ENCODE measurements at regions not wholly inside any gene's neighbourhood (a gene's known extent, or its start where the extent isn't known, plus 50 kb on each side); places are given as distances from the start of the nearest gene placed in this dataset.

DNA sequence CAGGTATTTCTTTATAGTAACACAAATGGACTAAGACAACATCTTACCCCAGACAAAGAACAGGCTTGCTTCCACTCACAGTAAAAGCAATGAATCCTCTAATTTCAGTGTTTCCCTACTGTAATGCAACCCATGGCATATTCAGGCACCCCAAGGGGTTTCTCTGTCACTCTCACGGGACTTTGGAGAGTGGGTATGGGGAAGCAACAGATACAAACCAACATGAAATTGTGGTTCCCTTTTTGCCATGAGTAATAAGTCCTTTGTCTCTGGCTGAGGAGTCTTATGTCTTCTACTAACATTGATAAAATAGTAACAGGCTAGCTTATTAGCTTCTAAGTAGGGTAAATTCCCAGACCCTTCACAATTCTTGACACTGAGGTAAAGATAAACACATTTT, 51.4 kb upstream of the AOAH start:
- Mint-ChIP-seq H3K4me3 (no peak overlapping the region), H3K4me1 (no peaks in the 10 kb centered on the region), H3K36me3 (ENCODE audit: low read depth) (no peaks in the 10 kb centered on the region), H3K27me3 (ENCODE audit: insufficient read depth) (no peaks in the 10 kb centered on the region), H3K9me3 (no peaks in the 10 kb centered on the region), H3K27ac (no peak overlapping the region)
- Histone ChIP-seq H3K4me1 (ENCODE audit: control insufficient read depth, insufficient read depth, low read length) (no peaks in the 10 kb centered on the region), H3K36me3 (ENCODE audit: control insufficient read depth, insufficient read depth, low read length) (no peaks in the 10 kb centered on the region), H3K4me3 (ENCODE audit: low read length) (no peak overlapping the region), H3K9ac (ENCODE audit: extremely low read depth, low read length, poor library complexity, severe bottlenecking) (no peak overlapping the region), H3K27ac (ENCODE audit: low read depth, low read length) (no peak overlapping the region), H3K27me3 (ENCODE audit: control insufficient read depth, insufficient read depth, low read length, poor library complexity, severe bottlenecking) (no peaks in the 10 kb centered on the region), H3K9me3 (ENCODE audit: control insufficient read depth, low read length) (no peaks in the 10 kb centered on the region)
- no peak for TF ChIP-seq CTCF (conservative IDR thresholded peaks at IDR 0.05)
- 100% methylated on average over 1 of the region's 1 CpG for WGBS, 2 experiments (ENCODE audit: insufficient coverage in 1 of 2, insufficient read length in 1 of 2)
- no peak for DNase-seq

- no peaks in the 10 kb centered on the region for H3K9me3 Mint-ChIP-seq
- 88 to 100% methylated on average over 1 of the region's 1 CpG for WGBS, 2 experiments (ENCODE audit: insufficient coverage in 1 of 2, insufficient read length in 1 of 2)
- Histone ChIP-seq H3K9ac (ENCODE audit: extremely low read depth, low read length, poor library complexity, severe bottlenecking) (no peak overlapping the region), H3K9me3 (ENCODE audit: control insufficient read depth, low read length) (no peaks in the 10 kb centered on the region), H3K27ac (ENCODE audit: low read depth, low read length) (no peak overlapping the region), H3K4me3 (ENCODE audit: low read length) (no peak overlapping the region), H3K4me1 (ENCODE audit: control insufficient read depth, insufficient read depth, low read length) (no peaks in the 10 kb centered on the region), H3K27me3 (ENCODE audit: control insufficient read depth, insufficient read depth, low read length, poor library complexity, severe bottlenecking) (no peaks in the 10 kb centered on the region), H3K36me3 (ENCODE audit: control insufficient read depth, insufficient read depth, low read length) (no peaks in the 10 kb centered on the region)
- no peaks in the 10 kb centered on the region for H3K4me1 Mint-ChIP-seq
- no peaks in the 10 kb centered on the region for H3K36me3 Mint-ChIP-seq (ENCODE audit: low read depth)
- DNase-seq = no peak
- no peak for TF ChIP-seq CTCF (conservative IDR thresholded peaks at IDR 0.05)
- no peak overlapping the region for H3K27ac Mint-ChIP-seq
- no peak overlapping the region for H3K4me3 Mint-ChIP-seq
- no peaks in the 10 kb centered on the region for H3K27me3 Mint-ChIP-seq (ENCODE audit: insufficient read depth)
Observed at GRCh38 chr7:36775061-36775620, 50.8 kb upstream of the AOAH start.
